ENCODE measurements at regions not wholly inside any gene's neighbourhood (a gene's known extent, or its start where the extent isn't known, plus 50 kb on each side); places are given as distances from the start of the nearest gene placed in this dataset.

- Histone ChIP-seq H3F3A (ENCODE audit: low read depth) (no peaks in the 10 kb centered on the region), H3K36me3 (ENCODE audit: insufficient read depth, low read length) (no peaks in the 10 kb centered on the region)
Measured at GRCh38 chr1:42055061-42055460, 98.1 kb upstream of the GUCA2B start.

GRCh38 chr1:42052072-42052699 lies 101.0 kb upstream of the GUCA2B start:
- Histone ChIP-seq H4K20me1 (ENCODE audit: insufficient read depth, low read length, poor library complexity, severe bottlenecking) (no peaks in the 10 kb centered on the region), H3K27me3 (ENCODE audit: insufficient read depth, low read length, poor library complexity, severe bottlenecking) (peaks cover 20% of the 10 kb centered on the region), H3K4me3 (ENCODE audit: low read length, poor library complexity, severe bottlenecking) (no peak overlapping the region), H3K9me3 (ENCODE audit: insufficient read depth, low read depth, low read length) (no peaks in the 10 kb centered on the region), H3K36me3 (ENCODE audit: insufficient read depth, low read length) (no peaks in the 10 kb centered on the region), H3K4me2 (ENCODE audit: low read depth, low read length, poor library complexity, severe bottlenecking) (no peak overlapping the region), H2AFZ (ENCODE audit: low read length) (no peak overlapping the region), H3K4me1 (ENCODE audit: insufficient read depth, low read length, poor library complexity, severe bottlenecking) (no peaks in the 10 kb centered on the region), H3K9me2 (replicated peaks; ENCODE audit: low read depth, low read length) (no peaks in the 10 kb centered on the region), H3F3A (ENCODE audit: low read depth) (no peaks in the 10 kb centered on the region), H3K9ac (ENCODE audit: low read depth, low read length, poor library complexity, severe bottlenecking) (no peak overlapping the region), H3K79me2 (ENCODE audit: insufficient read depth, low read length) (no peaks in the 10 kb centered on the region)
- TF ChIP-seq EZH2phosphoT487 (IDR thresholded peaks at IDR 0.05; ENCODE audit: borderline replicate concordance) (no peak), CTCF (conservative IDR thresholded peaks at IDR 0.05; ENCODE audit: low read length) (no peak)

More at GRCh38 chr1:42055061-42055460, 98.1 kb upstream of the GUCA2B start:
- Histone ChIP-seq H3K4me1 (ENCODE audit: insufficient read depth, low read length, poor library complexity, severe bottlenecking) (no peaks in the 10 kb centered on the region), H3K4me2 (ENCODE audit: low read depth, low read length, poor library complexity, severe bottlenecking) (no peak overlapping the region), H3K79me2 (ENCODE audit: insufficient read depth, low read length) (no peaks in the 10 kb centered on the region), H4K20me1 (ENCODE audit: insufficient read depth, low read length, poor library complexity, severe bottlenecking) (no peaks in the 10 kb centered on the region), H3K9me2 (replicated peaks; ENCODE audit: low read depth, low read length) (no peaks in the 10 kb centered on the region), H3K9me3 (ENCODE audit: insufficient read depth, low read depth, low read length) (peaks cover 4% of the 10 kb centered on the region; the same call in 1 of the 2 replicates), H3K4me3 (ENCODE audit: low read length, poor library complexity, severe bottlenecking) (no peak overlapping the region), H3K9ac (ENCODE audit: low read depth, low read length, poor library complexity, severe bottlenecking) (no peak overlapping the region), H2AFZ (ENCODE audit: low read length) (no peak overlapping the region), H3K27me3 (ENCODE audit: insufficient read depth, low read length, poor library complexity, severe bottlenecking) (peaks cover 8% of the 10 kb centered on the region)
- TF ChIP-seq EZH2phosphoT487 (IDR thresholded peaks at IDR 0.05; ENCODE audit: borderline replicate concordance), result no peak
- no peak for TF ChIP-seq CTCF (conservative IDR thresholded peaks at IDR 0.05; ENCODE audit: low read length)

- Histone ChIP-seq H3K36me3 (ENCODE audit: insufficient read depth, low read length) (no peaks in the 10 kb centered on the region), H3K4me2 (ENCODE audit: low read depth, low read length, poor library complexity, severe bottlenecking) (no peak overlapping the region), H3F3A (ENCODE audit: low read depth) (no peaks in the 10 kb centered on the region), H3K9me3 (ENCODE audit: insufficient read depth, low read depth, low read length) (no peaks in the 10 kb centered on the region), H4K20me1 (ENCODE audit: insufficient read depth, low read length, poor library complexity, severe bottlenecking) (no peaks in the 10 kb centered on the region), H2AFZ (ENCODE audit: low read length) (no peak overlapping the region), H3K79me2 (ENCODE audit: insufficient read depth, low read length) (no peaks in the 10 kb centered on the region), H3K9me2 (replicated peaks; ENCODE audit: low read depth, low read length) (no peaks in the 10 kb centered on the region), H3K27me3 (ENCODE audit: insufficient read depth, low read length, poor library complexity, severe bottlenecking) (peaks cover 20% of the 10 kb centered on the region), H3K4me3 (ENCODE audit: low read length, poor library complexity, severe bottlenecking) (no peak overlapping the region), H3K9ac (ENCODE audit: low read depth, low read length, poor library complexity, severe bottlenecking) (no peak overlapping the region), H3K4me1 (ENCODE audit: insufficient read depth, low read length, poor library complexity, severe bottlenecking) (no peaks in the 10 kb centered on the region)
- TF ChIP-seq EZH2phosphoT487 (IDR thresholded peaks at IDR 0.05; ENCODE audit: borderline replicate concordance) (no peak), CTCF (conservative IDR thresholded peaks at IDR 0.05; ENCODE audit: low read length) (no peak)
Measured at GRCh38 chr1:42047508-42047880, 105.7 kb upstream of the GUCA2B start.

Data from Loucy (cell line).